Astrocyte (in vitro differentiated cells and primary cell): ENCODE measurements at regions not wholly inside any gene's neighbourhood (a gene's known extent, or its start where the extent isn't known, plus 50 kb on each side); places are given as distances from the start of the nearest gene placed in this dataset.

ENCODE experiments used
- DNase-seq: peaks from one replicate; pipeline ENCODE4 v3.0.0-alpha.2; 2010; ENCODE audit warnings: low read depth
- FAIRE-seq: peaks from 2 replicates; lab custom pipeline; 2011; peaks lifted over from hg19 to GRCh38; lab: Jason Lieb, UNC
- H2AFZ ChIP-seq: 2 replicates; pipeline ENCODE4 v1.6.0; 2012; ENCODE audit warnings: low read depth, low read length, inconsistent platforms
- H3K27ac ChIP-seq: 2 replicates; pipeline ENCODE4 v1.5.1; 2011; ENCODE audit warnings: low read depth, low read length, inconsistent platforms
- H3K27me3 ChIP-seq: 2 replicates; pipeline ENCODE4 v1.6.0; 2011; ENCODE audit warnings: low read length, inconsistent platforms; ENCODE audit not compliant: insufficient read depth
- H3K36me3 ChIP-seq: 2 replicates; pipeline ENCODE4 v1.5.1; 2011; ENCODE audit warnings: low read length, inconsistent platforms; ENCODE audit not compliant: insufficient read depth
- H3K4me1 ChIP-seq: 2 replicates; pipeline ENCODE4 v1.5.1; 2011; ENCODE audit warnings: low read length, inconsistent platforms; ENCODE audit not compliant: insufficient read depth
- H3K4me2 ChIP-seq: 2 replicates; pipeline ENCODE4 v1.6.0; 2012; ENCODE audit warnings: low read length, inconsistent platforms
- H3K4me3 ChIP-seq: 2 replicates; pipeline ENCODE4 v1.5.1; 2011; ENCODE audit warnings: low read depth, mild to moderate bottlenecking, low read length, inconsistent platforms; ENCODE audit not compliant: insufficient read depth
- H3K79me2 ChIP-seq: 2 replicates; pipeline ENCODE4 v1.6.0; 2012; ENCODE audit warnings: mild to moderate bottlenecking, low read length, inconsistent platforms; ENCODE audit not compliant: insufficient read depth
- H3K9ac ChIP-seq: 2 replicates; pipeline ENCODE4 v1.6.0; 2012; ENCODE audit warnings: mild to moderate bottlenecking, low read length, inconsistent platforms
- H3K9me3 ChIP-seq: 2 replicates; pipeline ENCODE4 v1.5.1; 2012; ENCODE audit warnings: low read depth, mild to moderate bottlenecking, low read length, inconsistent platforms; ENCODE audit not compliant: insufficient read depth
- H4K20me1 ChIP-seq: 2 replicates; pipeline ENCODE4 v1.6.0; 2012; ENCODE audit warnings: low read length, inconsistent platforms; ENCODE audit not compliant: insufficient read depth
- H3K27ac Mint-ChIP-seq: one replicate; pipeline ENCODE4 v1.8.0; 2021; ENCODE audit warnings: mild to moderate bottlenecking, mixed read lengths; ENCODE audit not compliant: unreplicated experiment
- H3K27me3 Mint-ChIP-seq: one replicate; pipeline ENCODE4 v1.8.0; 2021; ENCODE audit warnings: low read depth, mixed read lengths; ENCODE audit not compliant: unreplicated experiment
- H3K36me3 Mint-ChIP-seq: one replicate; pipeline ENCODE4 v1.8.0; 2021; ENCODE audit warnings: low read depth, mixed read lengths; ENCODE audit not compliant: unreplicated experiment
- H3K4me1 Mint-ChIP-seq: one replicate; pipeline ENCODE4 v1.8.0; 2021; ENCODE audit warnings: low read depth, mixed read lengths; ENCODE audit not compliant: unreplicated experiment
- H3K4me3 Mint-ChIP-seq: one replicate; pipeline ENCODE4 v1.8.0; 2021; ENCODE audit warnings: mild to moderate bottlenecking, moderate library complexity, mixed read lengths; ENCODE audit not compliant: unreplicated experiment
- H3K9me3 Mint-ChIP-seq: one replicate; pipeline ENCODE4 v1.8.0; 2021; ENCODE audit warnings: mild to moderate bottlenecking, mixed read lengths; ENCODE audit not compliant: unreplicated experiment
- EZH2 ChIP-seq: IDR thresholded peaks from 2 replicates; pipeline ENCODE4 v1.6.1; 2012; ENCODE audit warnings: mild to moderate bottlenecking, low read length, inconsistent platforms; ENCODE audit not compliant: insufficient read depth
- TF ChIP-seq, protein P1 (sequence below): IDR thresholded peaks from 2 replicates; pipeline ENCODE4 v1.5.1; 2011; ENCODE audit warnings: low read depth, mild to moderate bottlenecking, inconsistent platforms, low read length, moderate library complexity; ENCODE audit not compliant: insufficient read depth

GRCh38 chr9:3007326-3007725 is 163.4 kb upstream of the PUM3 start:
- peaks cover 1% of the 10 kb centered on the region for H3K27me3 Mint-ChIP-seq
- H3K9me3 Mint-ChIP-seq = peaks cover 3% of the 10 kb centered on the region
- no peaks in the 10 kb centered on the region for H3K9me3 ChIP-seq
- H3K27ac Mint-ChIP-seq = no peak overlapping the region
- H3K79me2 ChIP-seq = no peaks in the 10 kb centered on the region
- TF ChIP-seq, protein P1, sequence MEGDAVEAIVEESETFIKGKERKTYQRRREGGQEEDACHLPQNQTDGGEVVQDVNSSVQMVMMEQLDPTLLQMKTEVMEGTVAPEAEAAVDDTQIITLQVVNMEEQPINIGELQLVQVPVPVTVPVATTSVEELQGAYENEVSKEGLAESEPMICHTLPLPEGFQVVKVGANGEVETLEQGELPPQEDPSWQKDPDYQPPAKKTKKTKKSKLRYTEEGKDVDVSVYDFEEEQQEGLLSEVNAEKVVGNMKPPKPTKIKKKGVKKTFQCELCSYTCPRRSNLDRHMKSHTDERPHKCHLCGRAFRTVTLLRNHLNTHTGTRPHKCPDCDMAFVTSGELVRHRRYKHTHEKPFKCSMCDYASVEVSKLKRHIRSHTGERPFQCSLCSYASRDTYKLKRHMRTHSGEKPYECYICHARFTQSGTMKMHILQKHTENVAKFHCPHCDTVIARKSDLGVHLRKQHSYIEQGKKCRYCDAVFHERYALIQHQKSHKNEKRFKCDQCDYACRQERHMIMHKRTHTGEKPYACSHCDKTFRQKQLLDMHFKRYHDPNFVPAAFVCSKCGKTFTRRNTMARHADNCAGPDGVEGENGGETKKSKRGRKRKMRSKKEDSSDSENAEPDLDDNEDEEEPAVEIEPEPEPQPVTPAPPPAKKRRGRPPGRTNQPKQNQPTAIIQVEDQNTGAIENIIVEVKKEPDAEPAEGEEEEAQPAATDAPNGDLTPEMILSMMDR = no peak
- no peak for TF ChIP-seq EZH2
- no peak overlapping the region for H2AFZ ChIP-seq
- H3K4me1 ChIP-seq = no peaks in the 10 kb centered on the region
- H3K27ac ChIP-seq = no peak overlapping the region
- FAIRE-seq = no peak
- H3K4me3 ChIP-seq = no peak overlapping the region
- H3K9ac ChIP-seq = no peak overlapping the region
- H3K36me3 Mint-ChIP-seq = no peaks in the 10 kb centered on the region
- no peak overlapping the region for H3K4me3 Mint-ChIP-seq
- no peak overlapping the region for H3K4me2 ChIP-seq
- peaks cover 10% of the 10 kb centered on the region for H3K4me1 Mint-ChIP-seq
- DNase-seq = no peak
- H3K36me3 ChIP-seq = no peaks in the 10 kb centered on the region
- no peaks in the 10 kb centered on the region for H3K27me3 ChIP-seq
- no peaks in the 10 kb centered on the region for H4K20me1 ChIP-seq

GRCh38 chr9:3006851-3007250 is 163.0 kb upstream of the PUM3 start:
- no peak for TF ChIP-seq EZH2
- TF ChIP-seq, protein P1 = no peak
- DNase-seq = no peak

GRCh38 chr9:3004572-3004971 is 160.7 kb upstream of the PUM3 start:
- Histone ChIP-seq H4K20me1 (no peaks in the 10 kb centered on the region), H3K4me3 (no peak overlapping the region), H3K27me3 (no peaks in the 10 kb centered on the region), H3K36me3 (no peaks in the 10 kb centered on the region), H3K79me2 (no peaks in the 10 kb centered on the region), H3K4me1 (no peaks in the 10 kb centered on the region), H3K9me3 (no peaks in the 10 kb centered on the region), H3K9ac (no peak overlapping the region), H2AFZ (no peak overlapping the region), H3K4me2 (no peak overlapping the region), H3K27ac (no peak overlapping the region)
- Mint-ChIP-seq H3K27ac (no peak overlapping the region), H3K4me1 (peaks cover 10% of the 10 kb centered on the region), H3K9me3 (peaks cover 4% of the 10 kb centered on the region), H3K36me3 (no peaks in the 10 kb centered on the region), H3K27me3 (peaks cover 1% of the 10 kb centered on the region), H3K4me3 (no peak overlapping the region)
- DNase-seq (no peak), FAIRE-seq (no peak)
- TF ChIP-seq EZH2 = no peak

More at GRCh38 chr9:3006851-3007250, 163.0 kb upstream of the PUM3 start:
- H3K79me2 ChIP-seq = no peaks in the 10 kb centered on the region
- no peak overlapping the region for H2AFZ ChIP-seq
- H3K9me3 Mint-ChIP-seq = peaks cover 3% of the 10 kb centered on the region
- H3K4me1 ChIP-seq = no peaks in the 10 kb centered on the region
- no peak overlapping the region for H3K4me3 ChIP-seq
- no peak overlapping the region for H3K27ac Mint-ChIP-seq
- H3K27ac ChIP-seq = no peak overlapping the region
- no peak overlapping the region for H3K4me2 ChIP-seq
- no peaks in the 10 kb centered on the region for H3K9me3 ChIP-seq
- H3K27me3 ChIP-seq = no peaks in the 10 kb centered on the region
- H3K4me1 Mint-ChIP-seq = peaks cover 10% of the 10 kb centered on the region
- FAIRE-seq = no peak
- H3K4me3 Mint-ChIP-seq = no peak overlapping the region
- no peaks in the 10 kb centered on the region for H4K20me1 ChIP-seq
- no peaks in the 10 kb centered on the region for H3K36me3 ChIP-seq
- H3K36me3 Mint-ChIP-seq = no peaks in the 10 kb centered on the region
- no peak overlapping the region for H3K9ac ChIP-seq
- H3K27me3 Mint-ChIP-seq = peaks cover 1% of the 10 kb centered on the region
